ENCODE measurements at regions not wholly inside any gene's neighbourhood (a gene's known extent, or its start where the extent isn't known, plus 50 kb on each side); places are given as distances from the start of the nearest gene placed in this dataset.
"Not testable (repeated sequence)": the region's sequence is repeated elsewhere in the genome, so short reads cannot be mapped to it uniquely, and the experiment has no call there.

GRCh38 chr5:18489703-18490102 lies 855.4 kb downstream of the TAF11L14 start:
- DNase-seq: no peak

GRCh38 chr5:18491349-18491748 lies 857.1 kb downstream of the TAF11L14 start:
- no peak for DNase-seq

- DNase-seq: no peak
Observed at GRCh38 chr5:18495157-18495556, 860.9 kb downstream of the TAF11L14 start.

GRCh38 chr5:18496041-18496440 lies 861.8 kb downstream of the TAF11L14 start:
- no peak for DNase-seq

- no peak for DNase-seq
Observed at GRCh38 chr5:18497089-18497488, 862.8 kb downstream of the TAF11L14 start.

- no peak for DNase-seq
Observed at GRCh38 chr5:18503797-18504328, 869.6 kb downstream of the TAF11L14 start.

GRCh38 chr5:18507114-18507513 lies 872.9 kb downstream of the TAF11L14 start:
- DNase-seq: no peak

GRCh38 chr5:18517641-18518380 lies 883.6 kb downstream of the TAF11L14 start:
- no peak for DNase-seq

- no peak for DNase-seq
Observed at GRCh38 chr5:18523380-18523779, 889.1 kb downstream of the TAF11L14 start.

- no peak for DNase-seq
Observed at GRCh38 chr5:18526792-18527405, 892.6 kb downstream of the TAF11L14 start.

GRCh38 chr5:18533137-18533536 lies 898.9 kb downstream of the TAF11L14 start:
- no peak for DNase-seq

- DNase-seq: no peak
Observed at GRCh38 chr5:18534119-18534518, 899.9 kb downstream of the TAF11L14 start.

- not testable (repeated sequence) for DNase-seq
Observed at GRCh38 chr5:18535753-18536152, 901.5 kb downstream of the TAF11L14 start.

GRCh38 chr5:18544421-18544820 lies 910.2 kb downstream of the TAF11L14 start:
- DNase-seq: no peak

GRCh38 chr5:18546591-18546990 lies 912.3 kb downstream of the TAF11L14 start:
- DNase-seq: no peak

GRCh38 chr5:18551716-18552115 lies 917.5 kb downstream of the TAF11L14 start:
- no peak for DNase-seq

GRCh38 chr5:18553269-18553668 lies 919.0 kb downstream of the TAF11L14 start:
- DNase-seq: no peak

GRCh38 chr5:18560602-18561001 lies 926.3 kb downstream of the TAF11L14 start:
- no peak for DNase-seq

GRCh38 chr5:18563853-18564252 lies 929.6 kb downstream of the TAF11L14 start:
- DNase-seq: no peak

GRCh38 chr5:18566671-18567070 lies 932.4 kb downstream of the TAF11L14 start:
- no peak for DNase-seq

GRCh38 chr5:18576586-18576985 lies 942.3 kb downstream of the TAF11L14 start:
- no peak for DNase-seq

GRCh38 chr5:18601185-18601584 lies 966.9 kb downstream of the TAF11L14 start:
- DNase-seq: no peak

GRCh38 chr5:18602402-18602801 lies 968.1 kb downstream of the TAF11L14 start:
- DNase-seq: no peak

- no peak for DNase-seq
Observed at GRCh38 chr5:18605186-18605585, 970.9 kb downstream of the TAF11L14 start.

Measured in NCI-H2029 (cell line).